GM19324 (cell line): ENCODE measurements at regions not wholly inside any gene's neighbourhood (a gene's known extent, or its start where the extent isn't known, plus 50 kb on each side); places are given as distances from the start of the nearest gene placed in this dataset.
"Not testable (repeated sequence)": the region's sequence is repeated elsewhere in the genome, so short reads cannot be mapped to it uniquely, and the experiment has no call there.

Source experiments
- ATAC-seq: cut with Tn5 transposase; IDR thresholded peaks from one replicate; pipeline ENCODE4 v1.9.1; 2021; ENCODE audit warnings: mild to moderate bottlenecking, moderate library complexity; ENCODE audit not compliant: unreplicated experiment, low FRiP score

- no peak for ATAC-seq
These were observed 592.0 kb downstream of the KCNH5 start for GRCh38 chr14:62453226-62453625.

GRCh38 chr14:62455446-62455845 lies 589.8 kb downstream of the KCNH5 start:
- ATAC-seq: no peak

- ATAC-seq: no peak
These were observed 582.3 kb downstream of the KCNH5 start for GRCh38 chr14:62462988-62463387.

- no peak for ATAC-seq
These were observed 576.3 kb downstream of the KCNH5 start for GRCh38 chr14:62468946-62469345.

GRCh38 chr14:62470935-62471334 lies 574.3 kb downstream of the KCNH5 start:
- ATAC-seq: no peak

- no peak for ATAC-seq
These were observed 554.1 kb downstream of the KCNH5 start for GRCh38 chr14:62491146-62491545.

- ATAC-seq: no peak
These were observed 547.5 kb downstream of the KCNH5 start for GRCh38 chr14:62497708-62498107.

- ATAC-seq: no peak
These were observed 544.1 kb downstream of the KCNH5 start for GRCh38 chr14:62501021-62501750.

- no peak for ATAC-seq
These were observed 540.2 kb downstream of the KCNH5 start for GRCh38 chr14:62505045-62505444.

- ATAC-seq: not testable (repeated sequence)
These were observed 523.9 kb downstream of the KCNH5 start for GRCh38 chr14:62521309-62521708.

- no peak for ATAC-seq
These were observed 517.0 kb downstream of the KCNH5 start for GRCh38 chr14:62528296-62528695.

- no peak for ATAC-seq
These were observed 513.1 kb downstream of the KCNH5 start for GRCh38 chr14:62532181-62532580.

GRCh38 chr14:62546862-62547474 lies 498.3 kb downstream of the KCNH5 start:
- ATAC-seq: no peak

- no peak for ATAC-seq
These were observed 487.8 kb downstream of the KCNH5 start for GRCh38 chr14:62557416-62557815.

GRCh38 chr14:62558451-62558850 lies 486.8 kb downstream of the KCNH5 start:
- ATAC-seq: no peak

- ATAC-seq: no peak
These were observed 460.0 kb downstream of the KCNH5 start for GRCh38 chr14:62585247-62585646.

- ATAC-seq: no peak
These were observed 452.4 kb downstream of the KCNH5 start for GRCh38 chr14:62592877-62593276.

GRCh38 chr14:62597143-62597542 lies 448.1 kb downstream of the KCNH5 start:
- no peak for ATAC-seq

- ATAC-seq: no peak
These were observed 445.5 kb downstream of the KCNH5 start for GRCh38 chr14:62599616-62600385.

- no peak for ATAC-seq
These were observed 442.5 kb downstream of the KCNH5 start for GRCh38 chr14:62602712-62603111.

GRCh38 chr14:62604524-62604923 lies 440.7 kb downstream of the KCNH5 start:
- ATAC-seq: no peak

GRCh38 chr14:62614122-62614521 lies 431.1 kb downstream of the KCNH5 start:
- ATAC-seq: no peak
